ENCODE measurements at regions not wholly inside any gene's neighbourhood (a gene's known extent, or its start where the extent isn't known, plus 50 kb on each side); places are given as distances from the start of the nearest gene placed in this dataset.

- Histone ChIP-seq H3K4me1 (ENCODE audit: insufficient read depth, low read length, poor library complexity, severe bottlenecking) (no peaks in the 10 kb centered on the region), H3K36me3 (ENCODE audit: insufficient read depth, low read length, poor library complexity, severe bottlenecking) (no peaks in the 10 kb centered on the region), H3K27ac (ENCODE audit: low read depth, low read length, poor library complexity, severe bottlenecking) (no peak overlapping the region), H3K9me3 (ENCODE audit: low read depth, low read length, poor library complexity, severe bottlenecking) (no peaks in the 10 kb centered on the region), H3K4me3 (ENCODE audit: low read depth, low read length, poor library complexity, severe bottlenecking) (no peak overlapping the region), H3K27me3 (replicated peaks; ENCODE audit: insufficient read depth, low read depth, low read length, poor library complexity) (peaks cover 8% of the 10 kb centered on the region)
- intact Hi-C loops (cut with micrococcal nuclease; ENCODE audit: unreplicated experiment) = no loop called here
- no TSS peak for BruUV-seq (replicated peaks)
- POLR2A ChIA-PET (ENCODE audit: low non-redundant PET) = no interaction called here
- TF ChIP-seq CTCF (conservative IDR thresholded peaks at IDR 0.05; ENCODE audit: low read depth, low read length) (no peak), EZH2 (IDR thresholded peaks at IDR 0.05; ENCODE audit: borderline replicate concordance, low read depth, low read length, poor library complexity, severe bottlenecking) (no peak)
- DNase-seq (ENCODE audit: low spot score) = no peak
- CTCF ChIA-PET = no interaction called here
These were observed 1178.2 kb upstream of the NRXN1 start for GRCh38 chr2:52210161-52210560.

- Histone ChIP-seq H3K36me3 (ENCODE audit: insufficient read depth, low read length, poor library complexity, severe bottlenecking) (no peaks in the 10 kb centered on the region), H3K4me1 (ENCODE audit: insufficient read depth, low read length, poor library complexity, severe bottlenecking) (no peaks in the 10 kb centered on the region), H3K9me3 (ENCODE audit: low read depth, low read length, poor library complexity, severe bottlenecking) (no peaks in the 10 kb centered on the region), H3K27ac (ENCODE audit: low read depth, low read length, poor library complexity, severe bottlenecking) (no peak overlapping the region), H3K27me3 (replicated peaks; ENCODE audit: insufficient read depth, low read depth, low read length, poor library complexity) (peaks cover 4% of the 10 kb centered on the region), H3K4me3 (ENCODE audit: low read depth, low read length, poor library complexity, severe bottlenecking) (no peak overlapping the region)
- CTCF ChIA-PET = no interaction called here
- intact Hi-C loops (cut with micrococcal nuclease; ENCODE audit: unreplicated experiment) = no loop called here
- no TSS peak for BruUV-seq (replicated peaks)
- DNase-seq (ENCODE audit: low spot score) = no peak
- no peak for TF ChIP-seq EZH2 (IDR thresholded peaks at IDR 0.05; ENCODE audit: borderline replicate concordance, low read depth, low read length, poor library complexity, severe bottlenecking)
- no peak for TF ChIP-seq CTCF (conservative IDR thresholded peaks at IDR 0.05; ENCODE audit: low read depth, low read length)
- POLR2A ChIA-PET (ENCODE audit: low non-redundant PET) = no interaction called here
These were observed 1162.4 kb upstream of the NRXN1 start for GRCh38 chr2:52194342-52194741.

- TF ChIP-seq CTCF (conservative IDR thresholded peaks at IDR 0.05; ENCODE audit: low read depth, low read length) (no peak), EZH2 (IDR thresholded peaks at IDR 0.05; ENCODE audit: borderline replicate concordance, low read depth, low read length, poor library complexity, severe bottlenecking) (no peak)
- H3K36me3 ChIP-seq (ENCODE audit: insufficient read depth, low read length, poor library complexity, severe bottlenecking) = no peaks in the 10 kb centered on the region
- H3K4me3 ChIP-seq (ENCODE audit: low read depth, low read length, poor library complexity, severe bottlenecking) = no peak overlapping the region
- peaks cover 4% of the 10 kb centered on the region for H3K27me3 ChIP-seq (replicated peaks; ENCODE audit: insufficient read depth, low read depth, low read length, poor library complexity)
- H3K27ac ChIP-seq (ENCODE audit: low read depth, low read length, poor library complexity, severe bottlenecking) = no peak overlapping the region
- ChIA-PET POLR2A (ENCODE audit: low non-redundant PET) (no interaction called here), CTCF (no interaction called here)
- H3K4me1 ChIP-seq (ENCODE audit: insufficient read depth, low read length, poor library complexity, severe bottlenecking) = no peaks in the 10 kb centered on the region
- DNase-seq (ENCODE audit: low spot score) = no peak
- intact Hi-C loops (cut with micrococcal nuclease; ENCODE audit: unreplicated experiment) = no loop called here
- H3K9me3 ChIP-seq (ENCODE audit: low read depth, low read length, poor library complexity, severe bottlenecking) = no peaks in the 10 kb centered on the region
- BruUV-seq (replicated peaks) = no TSS peak
These were observed 1161.9 kb upstream of the NRXN1 start for GRCh38 chr2:52193804-52194203.
